H9 (cell line): ENCODE measurements at regions not wholly inside any gene's neighbourhood (a gene's known extent, or its start where the extent isn't known, plus 50 kb on each side); places are given as distances from the start of the nearest gene placed in this dataset.

ENCODE experiments used
- DNase-seq: peaks from one replicate; pipeline ENCODE4 v3.0.0-alpha.2; 2017
- H2AFZ ChIP-seq: one replicate; pipeline ENCODE4 v1.6.1; 2013; ENCODE audit warnings: mild to moderate bottlenecking, low read length, control low read depth, moderate library complexity
- H2AK5ac ChIP-seq: 2 replicates; pipeline ENCODE4 v1.6.1; 2013; ENCODE audit warnings: low read length, control low read depth, mixed read lengths; ENCODE audit not compliant: insufficient read length
- H2BK120ac ChIP-seq: one replicate; pipeline ENCODE4 v1.6.1; 2013; ENCODE audit warnings: low read depth, mild to moderate bottlenecking, low read length, control low read depth, inconsistent platforms; ENCODE audit not compliant: poor library complexity, severe bottlenecking
- H2BK12ac ChIP-seq: 2 replicates; pipeline ENCODE4 v1.6.1; 2013; ENCODE audit warnings: low read length, control low read depth, mixed read lengths, low read depth; ENCODE audit not compliant: insufficient read length
- H2BK15ac ChIP-seq: 2 replicates; pipeline ENCODE4 v1.6.1; 2013; ENCODE audit warnings: low read depth, low read length, control low read depth
- H2BK20ac ChIP-seq: one replicate; pipeline ENCODE4 v1.6.1; 2013; ENCODE audit warnings: low read depth, mild to moderate bottlenecking, low read length, control low read depth, inconsistent platforms; ENCODE audit not compliant: poor library complexity, severe bottlenecking
- H2BK5ac ChIP-seq: 2 replicates; pipeline ENCODE4 v1.6.1; 2013; ENCODE audit warnings: low read length, control low read depth, mixed read lengths; ENCODE audit not compliant: insufficient read length
- H3K14ac ChIP-seq: 2 replicates; pipeline ENCODE4 v1.6.1; 2013; ENCODE audit warnings: low read length, control low read depth; ENCODE audit not compliant: insufficient read depth
- H3K18ac ChIP-seq: 2 replicates; pipeline ENCODE4 v1.6.1; 2013; ENCODE audit warnings: low read depth, mild to moderate bottlenecking, mixed read lengths, low read length, control low read depth; ENCODE audit not compliant: insufficient read length
- H3K23ac ChIP-seq: 2 replicates; pipeline ENCODE4 v1.6.1; 2013; ENCODE audit warnings: low read length, control low read depth, mixed read lengths, low read depth; ENCODE audit not compliant: insufficient read length
- H3K23me2 ChIP-seq: 2 replicates; pipeline ENCODE4 v1.6.1; 2013; ENCODE audit warnings: low read depth, mild to moderate bottlenecking, mixed read lengths, low read length, control low read depth; ENCODE audit not compliant: insufficient read length, poor library complexity, severe bottlenecking
- H3K27ac ChIP-seq: 2 replicates; pipeline ENCODE4 v1.5.1; 2013; ENCODE audit warnings: low read length, control low read depth, mixed read lengths, low read depth; ENCODE audit not compliant: insufficient read length
- H3K27me3 ChIP-seq: 2 replicates; pipeline ENCODE4 v1.6.1; 2013; ENCODE audit warnings: low read length, control low read depth, inconsistent platforms; ENCODE audit not compliant: insufficient read depth
- H3K4ac ChIP-seq: 2 replicates; pipeline ENCODE4 v1.6.1; 2013; ENCODE audit warnings: low read depth, mild to moderate bottlenecking, control low read depth, inconsistent platforms, low read length, moderate library complexity
- H3K4me1 ChIP-seq: 2 replicates; pipeline ENCODE4 v1.6.1; 2013; ENCODE audit warnings: low read length, control low read depth, inconsistent platforms; ENCODE audit not compliant: insufficient read depth
- H3K4me2 ChIP-seq: 2 replicates; pipeline ENCODE4 v1.6.1; 2013; ENCODE audit warnings: low read length, control low read depth, mixed read lengths; ENCODE audit not compliant: insufficient read length, insufficient read depth
- H3K56ac ChIP-seq: 2 replicates; pipeline ENCODE4 v1.6.1; 2013; ENCODE audit warnings: low read depth, mild to moderate bottlenecking, mixed read lengths, low read length, control low read depth; ENCODE audit not compliant: insufficient read length
- H3K79me1 ChIP-seq: 2 replicates; pipeline ENCODE4 v1.6.1; 2013; ENCODE audit warnings: low read depth, mild to moderate bottlenecking, moderate library complexity, low read length, control low read depth, inconsistent platforms; ENCODE audit not compliant: insufficient read depth, poor library complexity, severe bottlenecking
- H3K79me2 ChIP-seq: 2 replicates; pipeline ENCODE4 v1.6.1; 2013; ENCODE audit warnings: low read length, control low read depth, inconsistent platforms; ENCODE audit not compliant: insufficient read depth
- H3K9ac ChIP-seq: 2 replicates; pipeline ENCODE4 v1.6.1; 2013; ENCODE audit warnings: low read length, control low read depth, mixed read lengths; ENCODE audit not compliant: insufficient read length; ENCODE audit errors: extremely low read depth
- H3K9me3 ChIP-seq: one replicate; pipeline ENCODE4 v1.6.1; 2013; ENCODE audit warnings: low read depth, low read length, inconsistent platforms; ENCODE audit not compliant: control insufficient read depth
- H3T11ph ChIP-seq: one replicate; pipeline ENCODE4 v1.6.1; 2013; ENCODE audit warnings: mild to moderate bottlenecking, low read length, control low read depth, inconsistent platforms
- H4K20me1 ChIP-seq: one replicate; pipeline ENCODE4 v1.6.1; 2013; ENCODE audit not compliant: control insufficient read depth, insufficient read length, insufficient read depth
- H4K5ac ChIP-seq: 2 replicates; pipeline ENCODE4 v1.6.1; 2013; ENCODE audit warnings: low read depth, mild to moderate bottlenecking, mixed read lengths, low read length, control low read depth; ENCODE audit not compliant: insufficient read length
- H4K8ac ChIP-seq: replicated peaks from 2 replicates; pipeline ENCODE4 v1.6.1; 2013; ENCODE audit warnings: low read length, control low read depth, mixed read lengths, low read depth; ENCODE audit not compliant: insufficient read length
- H4K91ac ChIP-seq: 2 replicates; pipeline ENCODE4 v1.6.1; 2013; ENCODE audit warnings: low read depth, mild to moderate bottlenecking, moderate library complexity, mixed read lengths, low read length, control low read depth; ENCODE audit not compliant: insufficient read length
- H3K27ac Mint-ChIP-seq, 3 experiments: 2 replicates in 2 of 3; 3 replicates in 1 of 3; pipeline ENCODE4 v1.8.0; 2020 to 2021; ENCODE audit warnings: mixed read lengths in 3 of 3, mild to moderate bottlenecking in 1 of 3, moderate library complexity in 1 of 3
- H3K27me3 Mint-ChIP-seq: 2 replicates; pipeline ENCODE4 v1.8.0; 2021; ENCODE audit warnings: low read depth, mild to moderate bottlenecking, moderate library complexity, mixed read lengths
- H3K36me3 Mint-ChIP-seq, 3 experiments: 2 replicates in 2 of 3; 3 replicates in 1 of 3; pipeline ENCODE4 v1.8.0; 2020 to 2021; ENCODE audit warnings: low read depth in 3 of 3, mixed read lengths in 3 of 3; ENCODE audit not compliant: insufficient read depth in 1 of 3
- H3K4me1 Mint-ChIP-seq, 2 experiments: 2 replicates each; pipeline ENCODE4 v1.8.0; 2020; ENCODE audit warnings: mixed read lengths in 2 of 2
- H3K4me3 Mint-ChIP-seq, 2 experiments: 2 replicates in 1 of 2; 3 replicates in 1 of 2; pipeline ENCODE4 v1.8.0; 2020 to 2021; ENCODE audit warnings: mild to moderate bottlenecking in 2 of 2, mixed read lengths in 2 of 2, moderate library complexity in 1 of 2
- H3K9me3 Mint-ChIP-seq, 2 experiments: 2 replicates in 1 of 2; 3 replicates in 1 of 2; pipeline ENCODE4 v1.8.0; 2020; ENCODE audit warnings: mild to moderate bottlenecking in 2 of 2, mixed read lengths in 2 of 2, moderate library complexity in 1 of 2
- WGBS: extraction: QIAGEN DNeasy Blood & Tissue Kit; methylation state at CpG from one replicate; pipeline ENCODE4 v1.1.7; 2013; ENCODE audit warnings: missing lambda C conversion rate, low lambda C conversion rate, mixed read lengths; ENCODE audit not compliant: insufficient read length; ENCODE audit errors: extremely low coverage; 5-methylcytosine and 5-hydroxymethylcytosine counted together
- TF ChIP-seq, protein P1 (sequence below): fragments of 200-600 bp; sonication (generic); conservative IDR thresholded peaks from 3 replicates; pipeline ENCODE4 v1.8.0; 2021; ENCODE audit warnings: antibody characterized with exemption, mild to moderate bottlenecking

DNA sequence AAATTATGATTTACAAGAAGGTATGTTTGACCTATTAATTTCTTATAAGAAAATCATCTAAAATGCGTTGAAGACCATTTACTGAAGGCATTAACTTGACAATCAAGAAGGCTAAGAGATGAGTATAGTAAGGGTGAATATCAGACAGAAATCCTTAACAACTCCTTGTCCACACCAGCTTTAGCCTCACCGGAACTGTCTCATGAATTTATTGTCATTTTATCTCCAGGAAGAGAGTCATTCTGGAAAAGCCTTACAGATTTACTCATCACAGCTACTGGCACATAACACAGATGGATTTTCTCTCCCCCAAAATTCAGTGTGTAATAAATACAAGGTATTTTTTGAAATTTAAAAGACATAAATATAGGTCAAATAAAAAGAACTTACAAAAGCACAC, 129.4 kb upstream of the LSM8 start:
- H3K9me3 ChIP-seq: no peaks in the 10 kb centered on the region
- TF ChIP-seq, protein P1, sequence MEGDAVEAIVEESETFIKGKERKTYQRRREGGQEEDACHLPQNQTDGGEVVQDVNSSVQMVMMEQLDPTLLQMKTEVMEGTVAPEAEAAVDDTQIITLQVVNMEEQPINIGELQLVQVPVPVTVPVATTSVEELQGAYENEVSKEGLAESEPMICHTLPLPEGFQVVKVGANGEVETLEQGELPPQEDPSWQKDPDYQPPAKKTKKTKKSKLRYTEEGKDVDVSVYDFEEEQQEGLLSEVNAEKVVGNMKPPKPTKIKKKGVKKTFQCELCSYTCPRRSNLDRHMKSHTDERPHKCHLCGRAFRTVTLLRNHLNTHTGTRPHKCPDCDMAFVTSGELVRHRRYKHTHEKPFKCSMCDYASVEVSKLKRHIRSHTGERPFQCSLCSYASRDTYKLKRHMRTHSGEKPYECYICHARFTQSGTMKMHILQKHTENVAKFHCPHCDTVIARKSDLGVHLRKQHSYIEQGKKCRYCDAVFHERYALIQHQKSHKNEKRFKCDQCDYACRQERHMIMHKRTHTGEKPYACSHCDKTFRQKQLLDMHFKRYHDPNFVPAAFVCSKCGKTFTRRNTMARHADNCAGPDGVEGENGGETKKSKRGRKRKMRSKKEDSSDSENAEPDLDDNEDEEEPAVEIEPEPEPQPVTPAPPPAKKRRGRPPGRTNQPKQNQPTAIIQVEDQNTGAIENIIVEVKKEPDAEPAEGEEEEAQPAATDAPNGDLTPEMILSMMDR: no peak
- H3K9ac ChIP-seq: no peak overlapping the region
- H4K91ac ChIP-seq: no peak overlapping the region
- no peak overlapping the region for H3T11ph ChIP-seq
- H3K27me3 Mint-ChIP-seq: no peaks in the 10 kb centered on the region
- H3K23ac ChIP-seq: no peak overlapping the region
- no peaks in the 10 kb centered on the region; the same call in 1 of the 2 replicates for H3K27me3 ChIP-seq
- H3K36me3 Mint-ChIP-seq: no peaks in the 10 kb centered on the region
- no peak overlapping the region for H3K4me3 Mint-ChIP-seq
- no peaks in the 10 kb centered on the region for H3K23me2 ChIP-seq
- no peaks in the 10 kb centered on the region for H3K79me2 ChIP-seq
- H4K8ac ChIP-seq: no peak overlapping the region
- no peaks in the 10 kb centered on the region for H4K20me1 ChIP-seq
- no peak overlapping the region for H3K14ac ChIP-seq
- no peak overlapping the region for H4K5ac ChIP-seq
- H3K27ac Mint-ChIP-seq: no peak overlapping the region
- no peak overlapping the region for H2BK15ac ChIP-seq
- no peaks in the 10 kb centered on the region for H3K9me3 Mint-ChIP-seq
- DNase-seq: no peak
- WGBS: no CpG with 5 or more reads among the region's 2 CpGs
- H3K4ac ChIP-seq: no peak overlapping the region
- H3K4me1 Mint-ChIP-seq: peaks cover 0 to 4% of the 10 kb centered on the region in 2 experiments; a peak in 3 of 4 replicates
- no peak overlapping the region for H3K4me2 ChIP-seq
- H2BK5ac ChIP-seq: no peak overlapping the region
- H2AFZ ChIP-seq: no peak overlapping the region
- no peak overlapping the region for H3K27ac ChIP-seq
- no peaks in the 10 kb centered on the region for H3K4me1 ChIP-seq
- no peaks in the 10 kb centered on the region for H3K79me1 ChIP-seq
- no peak overlapping the region for H2AK5ac ChIP-seq
- H3K18ac ChIP-seq: no peak overlapping the region
- H3K56ac ChIP-seq: no peak overlapping the region
- no peak overlapping the region for H2BK120ac ChIP-seq
- no peak overlapping the region for H2BK12ac ChIP-seq
- H2BK20ac ChIP-seq: no peak overlapping the region
